ENCODE measurements at regions not wholly inside any gene's neighbourhood (a gene's known extent, or its start where the extent isn't known, plus 50 kb on each side); places are given as distances from the start of the nearest gene placed in this dataset.

DNA sequence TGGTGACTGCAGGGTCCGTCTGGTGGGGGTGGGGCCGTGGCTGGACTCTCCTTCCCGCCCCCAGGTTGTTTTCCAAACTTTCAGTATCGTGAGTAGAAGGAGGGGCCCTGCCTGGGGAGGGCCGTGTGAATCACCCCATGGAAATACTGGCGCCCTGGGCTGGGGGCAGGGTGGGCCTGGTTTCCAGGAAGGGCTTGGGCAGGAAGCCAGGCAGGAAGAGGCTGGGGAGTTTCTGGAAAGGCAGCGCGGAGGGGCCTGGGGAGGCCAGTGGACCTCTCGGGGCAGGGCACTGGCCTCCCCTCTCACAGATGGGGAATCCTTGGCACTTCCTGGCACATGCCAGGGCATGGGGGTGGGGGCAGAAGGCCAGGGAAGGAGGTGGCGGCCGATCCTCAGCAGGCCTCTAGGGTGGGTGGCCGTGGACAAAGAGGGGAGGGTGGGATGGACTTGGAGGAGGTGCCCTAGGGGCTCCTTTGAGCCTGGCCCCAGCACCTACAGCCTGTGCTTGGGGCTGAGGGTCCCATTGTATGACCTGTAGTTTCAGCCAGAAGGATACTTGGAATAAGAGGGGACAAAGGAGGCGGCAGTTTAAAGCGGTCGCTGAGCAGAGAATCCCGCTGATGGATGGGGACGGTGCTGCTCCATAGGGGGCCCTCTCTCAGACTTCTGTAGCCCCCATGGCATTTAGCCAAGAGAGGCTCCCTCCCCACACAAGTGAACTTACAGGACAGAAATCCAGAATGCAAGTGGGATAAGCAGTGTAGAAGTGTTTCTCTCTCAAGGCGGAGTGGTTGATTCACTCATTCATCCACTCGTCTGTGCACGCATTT, 56.5 kb upstream of the GATA2 start:
- TF ChIP-seq, protein P1, sequence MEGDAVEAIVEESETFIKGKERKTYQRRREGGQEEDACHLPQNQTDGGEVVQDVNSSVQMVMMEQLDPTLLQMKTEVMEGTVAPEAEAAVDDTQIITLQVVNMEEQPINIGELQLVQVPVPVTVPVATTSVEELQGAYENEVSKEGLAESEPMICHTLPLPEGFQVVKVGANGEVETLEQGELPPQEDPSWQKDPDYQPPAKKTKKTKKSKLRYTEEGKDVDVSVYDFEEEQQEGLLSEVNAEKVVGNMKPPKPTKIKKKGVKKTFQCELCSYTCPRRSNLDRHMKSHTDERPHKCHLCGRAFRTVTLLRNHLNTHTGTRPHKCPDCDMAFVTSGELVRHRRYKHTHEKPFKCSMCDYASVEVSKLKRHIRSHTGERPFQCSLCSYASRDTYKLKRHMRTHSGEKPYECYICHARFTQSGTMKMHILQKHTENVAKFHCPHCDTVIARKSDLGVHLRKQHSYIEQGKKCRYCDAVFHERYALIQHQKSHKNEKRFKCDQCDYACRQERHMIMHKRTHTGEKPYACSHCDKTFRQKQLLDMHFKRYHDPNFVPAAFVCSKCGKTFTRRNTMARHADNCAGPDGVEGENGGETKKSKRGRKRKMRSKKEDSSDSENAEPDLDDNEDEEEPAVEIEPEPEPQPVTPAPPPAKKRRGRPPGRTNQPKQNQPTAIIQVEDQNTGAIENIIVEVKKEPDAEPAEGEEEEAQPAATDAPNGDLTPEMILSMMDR (optimal IDR thresholded peaks at IDR 0.05 in 1 of 3, IDR thresholded peaks at IDR 0.05 in 1 of 3, conservative IDR thresholded peaks at IDR 0.05 in 1 of 3; ENCODE audit: extremely low read depth in 1 of 3, insufficient read depth in 2 of 3, low read length in 3 of 3), result no peak
- TF ChIP-seq EZH2 (IDR thresholded peaks at IDR 0.05; ENCODE audit: low read length), result no peak

Measured in keratinocyte (primary cell).